HepG2 (cell line): ENCODE measurements at regions not wholly inside any gene's neighbourhood (a gene's known extent, or its start where the extent isn't known, plus 50 kb on each side); places are given as distances from the start of the nearest gene placed in this dataset.

Source experiments
- ATAC-seq: fragments of 200-7000 bp; cut with Tn5 transposase; 3 replicates; pipeline ENCODE4 v1.9.1; 2020; ENCODE audit warnings: mild to moderate bottlenecking, moderate library complexity
- BruUV-seq: library from RNA; stranded (reverse); fragments of 400-500 nt; replicated peaks from 2 replicates; lab custom pipeline; 2021; lab: Mats Ljungman, UMichigan
- CTCF ChIA-PET: fragments of 300-600 bp; formaldehyde crosslinking; extraction: SDS; loops from one replicate; lab custom pipeline; 2021; ENCODE audit warnings: low total read pairs, inconsistent platforms, low intra/inter-chr PET ratio; lab: Yijun Ruan, JAX
- POLR2A ChIA-PET: fragments of 350-600 bp; sonication (Branson Sonifier 250); formaldehyde crosslinking; loops from one replicate; lab custom pipeline; 2020; ENCODE audit warnings: antibody characterized with exemption, inconsistent platforms; lab: Yijun Ruan, JAX
- DNase-seq: peaks from one replicate; pipeline ENCODE4 v3.0.0-alpha.2; 2015; ENCODE audit warnings: low spot score
- FAIRE-seq: peaks from 3 replicates; lab custom pipeline; 2011; peaks lifted over from hg19 to GRCh38; lab: Jason Lieb, UNC
- H2AFZ ChIP-seq: one replicate; pipeline ENCODE4 v1.6.1; 2011; ENCODE audit warnings: low read length, inconsistent platforms
- H3K27ac ChIP-seq: fragments of 300-600 bp; 3 replicates; pipeline ENCODE4 v1.8.0; 2011; ENCODE audit warnings: mixed run types, mild to moderate bottlenecking, mixed read lengths, low read length, inconsistent platforms; ENCODE audit not compliant: insufficient read depth; ENCODE audit errors: extremely low read length
- H3K27me3 ChIP-seq, 2 experiments: fragments of 200-600 bp in 1 of 2; 2 replicates in 1 of 2; 3 replicates in 1 of 2; pipeline versions ENCODE4 v1.6.0 to v1.8.0; 2011; ENCODE audit warnings: low read length in 2 of 2, mild to moderate bottlenecking in 2 of 2, moderate library complexity in 2 of 2, inconsistent platforms in 1 of 2; ENCODE audit not compliant: insufficient read depth in 2 of 2, control insufficient read depth in 1 of 2
- H3K36me3 ChIP-seq, 2 experiments: fragments of 200-600 bp in 1 of 2; replicated peaks in 1 of 2; 2 replicates in 1 of 2; 3 replicates in 1 of 2; pipeline versions ENCODE4 v1.5.1 to v1.8.0; 2011; ENCODE audit warnings: low read length in 2 of 2, inconsistent platforms in 1 of 2; ENCODE audit not compliant: insufficient read depth in 2 of 2, control insufficient read depth in 1 of 2
- H3K4me1 ChIP-seq: 2 replicates; pipeline ENCODE4 v1.5.1; 2012; ENCODE audit warnings: low read length, inconsistent platforms; ENCODE audit not compliant: insufficient read depth
- H3K4me2 ChIP-seq: 2 replicates; pipeline ENCODE4 v1.6.0; 2011; ENCODE audit warnings: low read depth, low read length, inconsistent platforms
- H3K4me3 ChIP-seq, 3 experiments: fragments of 200-600 bp in 1 of 3; sonication (generic), shearing (Covaris generic) in 1 of 3; replicated peaks in 1 of 3; 2 replicates each; pipeline ENCODE4 v1.5.1; 2011 to 2016; ENCODE audit warnings: low read length in 3 of 3, inconsistent platforms in 2 of 3, low read depth in 2 of 3, mild to moderate bottlenecking in 2 of 3, control low read depth in 1 of 3, mixed read lengths in 1 of 3; ENCODE audit not compliant: insufficient read depth in 1 of 3
- H3K79me2 ChIP-seq: one replicate; pipeline ENCODE4 v1.6.1; 2011; ENCODE audit warnings: low read length, inconsistent platforms; ENCODE audit not compliant: insufficient read depth
- H3K9ac ChIP-seq: 2 replicates; pipeline ENCODE4 v1.6.0; 2011; ENCODE audit warnings: mild to moderate bottlenecking, low read depth, low read length, inconsistent platforms; ENCODE audit not compliant: insufficient read depth
- H3K9me3 ChIP-seq: 2 replicates; pipeline ENCODE4 v1.5.1; 2012; ENCODE audit warnings: mild to moderate bottlenecking, low read length
- H4K20me1 ChIP-seq: 2 replicates; pipeline ENCODE4 v1.6.0; 2011; ENCODE audit warnings: inconsistent platforms, mild to moderate bottlenecking, low read length, moderate library complexity; ENCODE audit not compliant: insufficient read depth
- DNMT3B ChIP-seq: conservative IDR thresholded peaks from 2 replicates; pipeline ENCODE4 v1.6.1; 2016; ENCODE audit warnings: missing biosample characterization, control low read depth
- HNRNPL ChIP-seq: fragments of 200-400 bp; formaldehyde crosslinking; IDR thresholded peaks from 2 replicates; pipeline ENCODE4 v1.6.1; 2017; ENCODE audit warnings: mild to moderate bottlenecking, low read depth, low read length
- MTF1 ChIP-seq: sonication (generic); formaldehyde crosslinking; IDR thresholded peaks from 2 replicates; pipeline ENCODE4 v1.5.0; 2020; ENCODE audit warnings: missing genetic modification reagents
- TCF7L2 ChIP-seq: IDR thresholded peaks from 2 replicates; pipeline ENCODE4 v1.6.1; 2011; ENCODE audit warnings: mild to moderate bottlenecking, low read depth, low read length, moderate library complexity
- ZNF503 ChIP-seq: sonication (generic); formaldehyde crosslinking; IDR thresholded peaks from 2 replicates; pipeline ENCODE4 v1.4.0; 2020; ENCODE audit warnings: missing genetic modification reagents
- ZNF510 ChIP-seq: sonication (generic); formaldehyde crosslinking; IDR thresholded peaks from 2 replicates; pipeline ENCODE4 v1.4.0; 2020; ENCODE audit warnings: low read depth, mild to moderate bottlenecking, missing genetic modification reagents
- ZNF549 ChIP-seq: sonication (generic); formaldehyde crosslinking; IDR thresholded peaks from 2 replicates; pipeline ENCODE4 v1.5.0; 2020; ENCODE audit warnings: missing genetic modification reagents
- ZSCAN21 ChIP-seq: sonication (generic); formaldehyde crosslinking; IDR thresholded peaks from 2 replicates; pipeline ENCODE4 v1.8.0; 2022; ENCODE audit warnings: mild to moderate bottlenecking, missing genetic modification reagents, moderate library complexity, borderline replicate concordance
- WGBS: methylation state at CpG from one replicate; pipeline ENCODE4 v1.1.6; 2017; ENCODE audit warnings: low lambda C conversion rate; 5-methylcytosine and 5-hydroxymethylcytosine counted together
- in situ Hi-C: cut with HindIII; loops from 2 replicates; pipeline ENCODE4 v1.10.0; 2017; ENCODE audit warnings: low pct_unique_long_range_greater_than_20kb; ENCODE audit not compliant: extremely low pct_ligation_motif_present
- intact Hi-C: fragments of 100-400 bp; cut with micrococcal nuclease; formaldehyde crosslinking; loops from one replicate; pipeline ENCODE4 v1.10.0; 2022; ENCODE audit not compliant: unreplicated experiment
- TF ChIP-seq, protein P1 (sequence below): sonication (generic); formaldehyde crosslinking; IDR thresholded peaks from 2 replicates; pipeline ENCODE4 v1.4.0; 2020; ENCODE audit warnings: mild to moderate bottlenecking, missing genetic modification reagents

DNA sequence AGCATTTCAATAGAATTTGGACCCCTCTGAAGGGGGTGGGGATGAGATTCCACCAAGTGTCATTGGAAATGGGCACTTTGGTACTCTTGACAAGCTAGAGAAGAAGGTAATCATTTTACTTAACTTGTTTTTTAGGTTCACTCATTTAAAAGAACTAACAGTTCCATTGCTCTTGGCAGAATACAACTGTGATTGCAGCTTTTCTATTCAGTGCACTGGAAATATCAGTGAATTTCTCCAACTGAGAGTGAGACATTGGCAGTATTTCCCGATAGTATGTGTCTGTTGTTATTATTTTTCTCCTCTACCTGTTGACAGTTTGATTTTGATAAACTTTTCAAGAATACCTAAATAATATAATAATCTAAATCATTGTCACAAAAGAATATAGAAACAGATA lies 1356.7 kb upstream of the NXPH2 start:
- ChIA-PET POLR2A (no interaction called here), CTCF (no interaction called here)
- Histone ChIP-seq H2AFZ (no peak overlapping the region), H3K9me3 (no peaks in the 10 kb centered on the region), H3K4me2 (no peak overlapping the region), H3K9ac (no peak overlapping the region), H3K36me3 (no peaks in the 10 kb centered on the region), H4K20me1 (no peaks in the 10 kb centered on the region), H3K27me3 (no peaks in the 10 kb centered on the region), H3K27ac (no peak overlapping the region), H3K79me2 (no peaks in the 10 kb centered on the region), H3K4me3 (no peak overlapping the region), H3K4me1 (no peaks in the 10 kb centered on the region)
- FAIRE-seq (no peak), ATAC-seq (no peak), DNase-seq (no peak)
- no TSS peak for BruUV-seq
- in situ Hi-C loops (no loop called here), intact Hi-C loops (no loop called here)
- TF ChIP-seq HNRNPL (no peak), TCF7L2 (no peak)
- TF ChIP-seq, protein P1, sequence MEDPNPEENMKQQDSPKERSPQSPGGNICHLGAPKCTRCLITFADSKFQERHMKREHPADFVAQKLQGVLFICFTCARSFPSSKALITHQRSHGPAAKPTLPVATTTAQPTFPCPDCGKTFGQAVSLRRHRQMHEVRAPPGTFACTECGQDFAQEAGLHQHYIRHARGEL (CRISPR knock-in tag): no peak
- 2% methylated on average over 1 of the region's 1 CpG for WGBS

GRCh38 chr2:140136366-140136765 lies 1356.2 kb upstream of the NXPH2 start:
- BruUV-seq: no TSS peak
- FAIRE-seq: no peak
- CTCF ChIA-PET: no interaction called here
- ATAC-seq: no peak
- H2AFZ ChIP-seq: no peak overlapping the region
- no peak overlapping the region for H3K27ac ChIP-seq
- intact Hi-C loops: no loop called here
- H3K4me2 ChIP-seq: no peak overlapping the region
- H3K9me3 ChIP-seq: no peaks in the 10 kb centered on the region
- H3K9ac ChIP-seq: no peak overlapping the region
- H4K20me1 ChIP-seq: no peaks in the 10 kb centered on the region
- POLR2A ChIA-PET: no interaction called here
- no peaks in the 10 kb centered on the region for H3K36me3 ChIP-seq
- no peaks in the 10 kb centered on the region for H3K27me3 ChIP-seq
- H3K4me3 ChIP-seq: no peak overlapping the region
- no peak for DNase-seq
- in situ Hi-C loops: no loop called here
- no peaks in the 10 kb centered on the region for H3K4me1 ChIP-seq
- H3K79me2 ChIP-seq: no peaks in the 10 kb centered on the region
- TF ChIP-seq ZNF503 (no peak), ZSCAN21 (CRISPR knock-in tag) (no peak), ZNF549 (no peak), DNMT3B (CRISPR knock-in tag) (no peak), MTF1 (CRISPR knock-in tag) (no peak), ZNF510 (CRISPR knock-in tag) (no peak)
